ENCODE measurements at regions not wholly inside any gene's neighbourhood (a gene's known extent, or its start where the extent isn't known, plus 50 kb on each side); places are given as distances from the start of the nearest gene placed in this dataset.
"Not testable (repeated sequence)": the region's sequence is repeated elsewhere in the genome, so short reads cannot be mapped to it uniquely, and the experiment has no call there.

GRCh38 chr4:180999217-180999616, 1244.0 kb upstream of the TENM3 start:
- DNase-seq: no peak

GRCh38 chr4:181004056-181004455, 1239.1 kb upstream of the TENM3 start:
- no peak for DNase-seq

DNA sequence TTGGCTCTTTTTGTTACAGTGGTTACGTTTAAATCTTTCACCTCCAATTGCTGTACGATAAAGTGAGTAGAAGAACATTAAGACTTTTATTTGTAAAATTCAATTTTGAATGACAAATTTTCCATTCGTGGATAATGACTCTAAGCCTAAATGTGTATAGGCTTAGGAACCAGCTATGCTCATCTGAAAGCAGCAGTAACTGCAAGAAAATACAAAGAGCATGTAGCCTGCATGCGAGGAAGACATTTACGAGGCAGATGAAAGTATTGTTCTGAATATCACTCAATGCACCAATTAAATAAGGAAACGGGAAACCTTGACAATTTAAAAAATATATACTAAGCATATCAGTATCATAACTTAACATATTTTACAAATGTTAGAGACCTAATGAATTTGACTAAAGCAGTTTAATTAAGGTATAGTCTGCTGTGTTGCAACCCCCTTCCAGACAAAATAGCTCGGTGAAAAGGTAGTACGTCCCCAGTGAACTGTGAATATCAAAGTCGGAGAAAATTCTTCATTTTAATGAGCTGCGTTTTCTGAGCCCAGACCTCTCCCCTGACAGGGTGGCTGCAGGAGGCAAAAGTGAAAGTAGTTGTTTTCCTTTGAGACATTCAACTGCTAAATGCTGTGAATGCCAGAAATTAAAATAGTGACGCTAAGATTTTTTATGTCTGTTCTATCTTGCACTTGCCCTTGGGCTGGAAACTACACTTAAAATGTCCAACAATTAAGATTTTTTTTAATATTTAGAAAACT, 1236.5 kb upstream of the TENM3 start:
- DNase-seq: no peak

DNA sequence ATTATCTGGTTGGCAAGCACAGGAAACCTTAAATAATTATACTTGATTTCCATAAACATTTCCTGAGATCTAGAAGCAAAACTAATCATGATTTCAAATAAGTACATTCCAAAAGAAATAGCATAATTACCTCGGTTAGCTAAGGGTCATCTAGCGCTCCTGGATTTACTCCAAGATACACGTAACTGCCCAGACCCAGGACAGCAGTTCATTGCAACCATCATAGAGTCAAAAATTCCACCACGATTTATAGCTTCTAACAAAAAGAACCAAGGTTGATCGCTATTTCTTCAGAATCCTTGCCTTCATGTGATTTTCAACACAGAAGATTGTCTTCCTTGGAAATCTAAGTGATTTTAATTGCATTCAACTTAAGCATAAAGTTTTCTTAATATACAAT, 1235.5 kb upstream of the TENM3 start:
- no peak for DNase-seq

DNA sequence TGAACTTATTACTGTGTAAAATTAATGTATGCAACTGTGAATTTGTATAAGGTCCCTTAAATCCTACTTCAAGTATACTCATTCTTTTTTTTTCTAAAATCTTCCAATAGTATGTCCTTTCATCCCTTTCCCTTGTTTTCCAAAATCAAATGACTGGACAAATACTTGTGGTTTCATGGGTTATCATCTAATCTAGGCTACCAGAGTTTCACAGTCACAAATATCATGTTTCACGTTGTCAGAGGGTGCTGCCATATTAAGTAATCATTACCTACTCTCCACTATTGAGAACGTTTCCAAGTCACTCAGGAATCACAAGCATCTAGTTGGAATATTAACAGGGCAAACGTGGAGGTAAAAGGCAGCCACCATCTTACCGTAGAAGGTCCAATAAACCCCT, 1235.0 kb upstream of the TENM3 start:
- DNase-seq: no peak

DNA sequence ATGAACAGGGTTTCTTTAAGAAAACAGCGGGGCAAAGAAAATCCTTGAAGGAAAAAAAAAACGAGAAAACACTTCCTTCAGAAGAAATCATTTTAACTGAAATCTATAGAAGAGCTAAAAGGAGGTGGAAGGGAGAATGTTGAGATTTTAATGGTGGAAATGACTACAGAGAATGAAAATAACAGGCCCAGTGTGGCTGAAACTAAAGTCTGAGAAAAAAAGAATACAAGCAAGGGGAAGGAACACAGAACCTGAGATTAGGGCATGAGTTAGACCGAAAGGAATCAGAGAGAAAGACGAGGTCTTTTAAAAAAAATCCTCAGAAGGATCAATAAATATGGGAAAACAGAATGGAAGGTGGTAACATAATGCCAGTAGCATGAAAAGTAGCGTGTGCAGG, 1230.0 kb upstream of the TENM3 start:
- DNase-seq: no peak

DNA sequence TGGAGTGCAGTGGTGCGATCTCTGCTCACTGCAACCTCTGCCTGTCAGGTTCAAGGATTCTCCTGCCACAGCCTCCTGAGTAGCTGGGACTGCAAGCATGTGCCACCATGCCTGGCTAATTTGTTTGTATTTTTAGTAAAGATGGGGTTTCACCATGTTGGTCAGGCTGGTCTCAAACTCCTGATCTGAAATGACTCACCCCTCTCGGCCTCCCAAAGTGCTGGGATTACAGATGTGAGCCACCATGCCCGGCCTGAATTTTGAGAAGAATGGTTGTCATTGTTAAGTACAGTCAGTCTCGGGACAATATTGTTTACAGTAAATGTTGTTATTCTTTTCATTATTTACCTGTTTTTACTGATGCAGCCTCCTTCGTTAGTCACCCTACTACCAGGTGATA, 1226.2 kb upstream of the TENM3 start:
- DNase-seq: no peak

- DNase-seq: no peak
These were observed 1224.7 kb upstream of the TENM3 start for GRCh38 chr4:181018472-181018871.

- no peak for DNase-seq
These were observed 1224.3 kb upstream of the TENM3 start for GRCh38 chr4:181018913-181019312.

DNA sequence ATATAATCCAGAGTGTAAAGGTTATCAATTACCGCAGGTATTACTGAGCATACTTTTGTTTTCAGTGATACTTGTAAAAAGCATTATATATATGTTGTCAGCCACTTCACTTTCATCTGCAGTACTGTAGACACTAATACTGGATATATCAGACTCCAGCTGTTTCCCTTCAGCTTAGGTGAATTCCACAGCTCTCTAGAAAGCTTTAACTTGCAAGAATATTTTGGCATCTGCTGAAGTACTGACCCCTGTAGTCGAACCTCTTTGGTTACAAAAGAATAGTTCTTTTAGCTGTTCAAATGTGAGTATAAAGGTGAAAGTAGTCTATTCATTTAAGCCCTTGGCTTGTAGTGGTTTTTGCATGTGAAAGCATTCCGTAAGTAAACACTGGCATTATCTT, 1222.7 kb upstream of the TENM3 start:
- no peak for DNase-seq

DNA sequence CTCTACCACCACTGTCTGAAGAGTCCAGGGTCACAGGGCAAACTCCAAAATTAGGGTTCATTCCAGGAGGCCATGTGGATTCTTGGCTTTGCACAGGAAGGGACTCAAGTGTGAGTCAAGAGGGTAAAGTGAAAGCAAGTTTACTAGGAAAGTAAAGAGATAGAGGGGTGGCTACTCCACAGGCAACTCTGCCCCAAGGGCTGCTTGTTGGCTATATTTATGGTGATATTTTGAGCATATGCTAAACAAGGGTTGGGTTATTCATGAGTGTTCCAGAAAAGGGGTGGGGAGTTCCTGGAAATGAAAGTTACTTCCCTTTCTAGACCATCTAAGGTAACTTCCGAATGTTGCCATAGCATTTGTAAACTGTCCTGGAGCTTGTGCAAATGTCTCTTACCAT, 1222.0 kb upstream of the TENM3 start:
- no peak for DNase-seq

DNA sequence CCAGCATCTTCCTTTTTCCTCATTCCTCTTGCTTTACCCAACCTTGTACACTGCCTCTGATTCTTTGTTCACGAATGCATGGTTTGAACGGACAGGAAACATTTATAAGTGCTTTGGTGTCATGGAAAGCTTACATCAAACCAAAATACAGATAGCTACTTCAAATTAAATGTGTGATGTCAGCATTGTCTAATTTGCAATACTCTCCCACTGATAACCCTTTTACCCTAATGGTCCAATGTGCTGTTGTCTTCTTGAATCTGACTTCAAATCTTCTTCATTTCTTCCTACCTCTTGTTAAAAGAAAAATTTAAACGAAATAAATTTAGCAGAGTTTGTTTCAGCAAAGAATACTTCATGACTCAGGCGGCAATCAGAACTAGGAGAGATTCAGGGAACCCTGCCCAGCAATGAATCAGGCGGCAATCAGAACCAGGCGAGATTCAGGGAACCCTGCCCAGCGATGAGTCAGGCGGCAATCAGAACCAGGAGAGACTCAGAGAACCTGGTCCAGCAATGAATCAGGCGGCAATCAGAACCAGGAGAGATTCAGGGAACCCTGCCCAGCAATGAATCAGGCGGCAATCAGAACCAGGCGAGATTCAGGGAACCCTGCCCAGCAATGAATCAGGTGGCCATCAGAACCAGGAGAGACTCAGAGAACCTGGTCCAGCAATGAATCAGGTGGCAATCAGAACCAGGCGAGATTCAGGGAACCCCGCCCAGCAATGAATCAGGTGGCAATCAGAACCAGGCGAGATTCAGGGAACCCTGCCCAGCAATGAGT, 1212.9 kb upstream of the TENM3 start:
- not testable (repeated sequence) for DNase-seq

GRCh38 chr4:181030961-181031360, 1212.2 kb upstream of the TENM3 start:
- DNase-seq: no peak

DNA sequence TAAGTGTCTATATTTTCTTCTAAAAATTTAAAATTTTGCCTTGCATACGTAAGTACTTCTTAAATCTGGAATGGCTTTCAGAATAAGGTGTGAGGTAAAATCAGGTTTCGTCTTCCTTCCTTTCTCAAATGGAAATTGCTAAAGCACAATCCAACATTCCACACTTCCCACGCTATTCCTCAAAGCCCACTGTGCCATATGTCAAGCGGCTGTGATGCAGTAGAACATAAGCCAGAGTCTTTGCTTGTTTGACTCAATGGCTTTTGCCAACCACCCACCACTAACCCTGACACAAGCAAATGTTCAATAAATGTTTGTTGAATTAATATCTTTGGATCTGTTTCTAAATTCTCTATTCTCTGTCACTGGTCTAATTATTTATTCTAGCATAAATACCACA, 1199.7 kb upstream of the TENM3 start:
- DNase-seq: no peak

- DNase-seq: no peak
These were observed 1196.4 kb upstream of the TENM3 start for GRCh38 chr4:181046809-181047208.

DNA sequence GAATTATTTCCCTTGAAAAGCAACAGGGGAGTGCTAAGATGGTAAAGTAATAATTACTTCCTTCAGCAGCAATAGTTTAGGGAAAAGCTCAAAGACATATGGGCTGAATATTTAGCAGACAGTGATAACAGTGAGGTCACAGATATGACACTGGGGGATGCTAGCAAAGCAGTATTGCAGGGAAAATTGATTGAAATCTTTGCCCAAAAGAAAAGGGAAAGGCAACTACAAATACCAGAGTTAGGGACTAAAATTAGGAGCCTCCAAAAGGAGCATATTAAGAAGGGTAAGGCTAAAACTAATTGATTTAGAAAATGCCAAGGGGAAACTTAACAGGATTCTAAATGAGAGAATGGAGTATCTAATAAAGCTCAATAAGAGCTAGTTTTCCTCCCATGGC, 1191.3 kb upstream of the TENM3 start:
- no peak for DNase-seq

GRCh38 chr4:181061787-181062186, 1181.4 kb upstream of the TENM3 start:
- no peak for DNase-seq

- DNase-seq: no peak
These were observed 1180.0 kb upstream of the TENM3 start for GRCh38 chr4:181063212-181063611.

GRCh38 chr4:181077341-181077740, 1165.9 kb upstream of the TENM3 start:
- no peak for DNase-seq

DNA sequence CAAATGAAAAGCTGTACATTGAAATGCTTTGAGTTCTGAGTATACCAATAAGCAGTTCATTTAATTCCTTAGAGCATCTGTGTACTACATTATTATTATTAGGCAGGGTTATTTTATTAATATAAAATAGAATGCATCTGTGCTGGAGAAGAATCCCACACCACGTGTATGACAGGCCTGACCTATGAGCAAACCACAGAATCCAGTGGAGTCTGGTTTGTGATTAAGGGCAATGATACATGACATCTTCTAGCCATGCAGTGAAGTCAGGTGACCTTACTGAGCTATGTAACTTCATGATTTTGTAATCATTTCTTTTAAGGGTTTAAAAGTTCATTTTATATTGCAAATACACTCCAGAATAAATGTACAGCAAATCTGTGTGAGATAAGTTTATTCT, 1165.0 kb upstream of the TENM3 start:
- no peak for DNase-seq

DNA sequence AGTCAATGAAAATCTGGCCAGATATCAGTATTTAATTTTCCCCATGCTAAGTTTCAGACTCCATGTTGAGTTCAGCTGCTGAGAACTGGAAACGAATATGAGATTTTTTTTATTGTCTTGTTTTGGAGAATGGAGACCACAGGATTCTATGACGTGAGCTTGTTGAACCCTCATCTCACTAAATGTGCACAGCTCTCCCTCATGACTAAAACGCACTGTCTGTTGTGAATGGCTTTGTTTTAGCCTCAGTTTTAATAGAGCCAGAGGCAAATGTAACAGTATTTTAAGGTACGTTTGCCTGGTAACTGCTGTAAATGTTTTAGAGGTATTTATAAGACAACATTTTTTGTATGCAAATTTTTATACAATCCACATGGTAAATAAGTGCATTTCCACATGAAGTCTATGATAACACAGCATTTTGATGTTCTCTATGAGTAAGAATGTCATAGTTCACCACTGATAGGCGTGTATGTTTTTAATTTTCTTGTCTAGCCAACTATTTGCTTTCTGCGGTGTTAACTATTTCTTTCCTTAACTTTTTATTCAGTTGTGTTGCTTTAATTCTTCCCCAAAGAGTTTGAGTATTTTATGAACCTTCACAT, 1159.3 kb upstream of the TENM3 start:
- DNase-seq: no peak

- no peak for DNase-seq
These were observed 1157.6 kb upstream of the TENM3 start for GRCh38 chr4:181085557-181085956.

- DNase-seq: no peak
These were observed 1137.7 kb upstream of the TENM3 start for GRCh38 chr4:181105487-181105886.

GRCh38 chr4:181106398-181106797, 1136.8 kb upstream of the TENM3 start:
- no peak for DNase-seq
